GM19035 (cell line): ENCODE measurements at regions not wholly inside any gene's neighbourhood (a gene's known extent, or its start where the extent isn't known, plus 50 kb on each side); places are given as distances from the start of the nearest gene placed in this dataset.

ENCODE experiments used
- ATAC-seq: cut with Tn5 transposase; IDR thresholded peaks from one replicate; pipeline ENCODE4 v1.9.1; 2021; ENCODE audit not compliant: unreplicated experiment

GRCh38 chr9:10674586-10674985 lies 61.8 kb upstream of the PTPRD start:
- ATAC-seq = no peak

GRCh38 chr9:10678010-10678409 lies 65.2 kb upstream of the PTPRD start:
- ATAC-seq = no peak

GRCh38 chr9:10678790-10679189 lies 66.0 kb upstream of the PTPRD start:
- no peak for ATAC-seq

- no peak for ATAC-seq
Measured at GRCh38 chr9:10686943-10687342, 74.1 kb upstream of the PTPRD start.

GRCh38 chr9:10690546-10690945 lies 77.7 kb upstream of the PTPRD start:
- no peak for ATAC-seq

GRCh38 chr9:10697044-10697443 lies 84.2 kb upstream of the PTPRD start:
- ATAC-seq = no peak

GRCh38 chr9:10700291-10700690 lies 87.5 kb upstream of the PTPRD start:
- no peak for ATAC-seq

GRCh38 chr9:10700915-10701314 lies 88.1 kb upstream of the PTPRD start:
- no peak for ATAC-seq

- ATAC-seq = no peak
Measured at GRCh38 chr9:10701906-10702305, 89.1 kb upstream of the PTPRD start.

GRCh38 chr9:10703139-10703538 lies 90.3 kb upstream of the PTPRD start:
- no peak for ATAC-seq

- no peak for ATAC-seq
Measured at GRCh38 chr9:10704720-10705119, 91.9 kb upstream of the PTPRD start.

- ATAC-seq = no peak
Measured at GRCh38 chr9:10705383-10705782, 92.6 kb upstream of the PTPRD start.

- ATAC-seq = no peak
Measured at GRCh38 chr9:10706788-10707187, 94.0 kb upstream of the PTPRD start.

- ATAC-seq = no peak
Measured at GRCh38 chr9:10721301-10721700, 108.5 kb upstream of the PTPRD start.

GRCh38 chr9:10729213-10729612 lies 116.4 kb upstream of the PTPRD start:
- ATAC-seq = no peak

- no peak for ATAC-seq
Measured at GRCh38 chr9:10744669-10745068, 131.9 kb upstream of the PTPRD start.

GRCh38 chr9:10753474-10753873 lies 140.7 kb upstream of the PTPRD start:
- ATAC-seq = no peak

GRCh38 chr9:10764481-10764880 lies 151.7 kb upstream of the PTPRD start:
- ATAC-seq = no peak

- no peak for ATAC-seq
Measured at GRCh38 chr9:10773136-10773535, 160.3 kb upstream of the PTPRD start.

- ATAC-seq = no peak
Measured at GRCh38 chr9:10774051-10774450, 161.2 kb upstream of the PTPRD start.

- ATAC-seq = no peak
Measured at GRCh38 chr9:10785255-10785654, 172.5 kb upstream of the PTPRD start.

GRCh38 chr9:10793306-10793705 lies 180.5 kb upstream of the PTPRD start:
- ATAC-seq = no peak

GRCh38 chr9:10804486-10804885 lies 191.7 kb upstream of the PTPRD start:
- ATAC-seq = no peak

- ATAC-seq = no peak
Measured at GRCh38 chr9:10806868-10807267, 194.1 kb upstream of the PTPRD start.
